GM12878 (cell line): ENCODE measurements at regions not wholly inside any gene's neighbourhood (a gene's known extent, or its start where the extent isn't known, plus 50 kb on each side); places are given as distances from the start of the nearest gene placed in this dataset.

Source experiments
- ATAC-seq: fragments of 200-7000 bp; cut with Tn5 transposase; 3 replicates; pipeline ENCODE4 v1.9.1; 2020; ENCODE audit warnings: mild to moderate bottlenecking, moderate library complexity
- BruUV-seq: library from RNA; stranded (reverse); fragments of 400-500 nt; replicated peaks from 2 replicates; lab custom pipeline; 2021; lab: Mats Ljungman, UMichigan
- CTCF ChIA-PET: fragments of 300-600 bp; sonication (Branson Sonifier 250); formaldehyde crosslinking; extraction: SDS; loops from one replicate; lab custom pipeline; 2021; ENCODE audit warnings: inconsistent platforms; lab: Yijun Ruan, JAX
- POLR2A ChIA-PET: fragments of 350-600 bp; formaldehyde crosslinking; extraction: SDS; loops from one replicate; lab custom pipeline; 2021; ENCODE audit warnings: inconsistent platforms; lab: Charles Lee
- RAD21 ChIA-PET: fragments of 300-600 bp; sonication (Branson Sonifier 250); formaldehyde crosslinking; loops from one replicate; lab custom pipeline; 2023; ENCODE audit warnings: antibody characterized with exemption; ENCODE audit not compliant: unreplicated experiment; lab: Charles Lee
- SMC1A ChIA-PET: fragments of 300-600 bp; sonication (Branson Sonifier 250); formaldehyde crosslinking; loops from one replicate; lab custom pipeline; 2023; ENCODE audit not compliant: unreplicated experiment, uncharacterized antibody; lab: Charles Lee
- DNase-seq: peaks from one replicate; pipeline ENCODE4 v3.0.0-alpha.2; 2011; ENCODE audit warnings: low read depth, low spot score
- FAIRE-seq: peaks from 3 replicates; lab custom pipeline; 2011; peaks lifted over from hg19 to GRCh38; lab: Jason Lieb, UNC
- H2AFZ ChIP-seq: 2 replicates; pipeline ENCODE4 v1.6.0; 2011; ENCODE audit warnings: low read depth, low read length, control low read depth; ENCODE audit not compliant: control insufficient read depth
- H3K27ac ChIP-seq: 2 replicates; pipeline ENCODE4 v1.5.1; 2011; ENCODE audit warnings: control low read depth; ENCODE audit not compliant: control insufficient read depth, insufficient read depth
- H3K27me3 ChIP-seq, 2 experiments: replicated peaks in 1 of 2; 2 replicates each; pipeline versions ENCODE4 v1.6.0 to v1.6.1; 2011; ENCODE audit warnings: low read length in 1 of 2; ENCODE audit not compliant: control insufficient read depth in 2 of 2, insufficient read depth in 2 of 2
- H3K36me3 ChIP-seq, 2 experiments: 2 replicates each; pipeline ENCODE4 v1.5.1; 2011; ENCODE audit warnings: low read length in 1 of 2; ENCODE audit not compliant: control insufficient read depth in 2 of 2, insufficient read depth in 2 of 2
- H3K4me1 ChIP-seq: 2 replicates; pipeline ENCODE4 v1.6.1; 2011; ENCODE audit warnings: mild to moderate bottlenecking, low read length, moderate library complexity, mixed read lengths; ENCODE audit not compliant: control insufficient read depth, insufficient read depth
- H3K4me2 ChIP-seq: 2 replicates; pipeline ENCODE4 v1.6.0; 2011; ENCODE audit warnings: control low read depth; ENCODE audit not compliant: control insufficient read depth, insufficient read depth
- H3K4me3 ChIP-seq: fragments of 200-600 bp; sonication (generic); 2 replicates; pipeline ENCODE4 v1.5.1; 2016
- H3K79me2 ChIP-seq: 2 replicates; pipeline ENCODE4 v1.6.0; 2011; ENCODE audit warnings: low read length; ENCODE audit not compliant: control insufficient read depth, insufficient read depth
- H3K9ac ChIP-seq: 2 replicates; pipeline ENCODE4 v1.8.0; 2011; ENCODE audit warnings: low read length, control low read depth, mixed read lengths; ENCODE audit not compliant: control insufficient read depth, insufficient read depth
- H3K9me3 ChIP-seq: replicated peaks from 3 replicates; pipeline ENCODE4 v1.5.1; 2011; ENCODE audit warnings: mild to moderate bottlenecking, low read length; ENCODE audit not compliant: control insufficient read depth, insufficient read depth
- H4K20me1 ChIP-seq: 2 replicates; pipeline ENCODE4 v1.6.0; 2011; ENCODE audit not compliant: control insufficient read depth, insufficient read depth
- HDAC6 ChIP-seq: fragments of 200-600 bp; sonication (generic); IDR thresholded peaks from one replicate; pipeline ENCODE4 v1.8.0; 2017; ENCODE audit warnings: antibody characterized with exemption; ENCODE audit not compliant: unreplicated experiment
- LARP7 ChIP-seq: fragments of 450-650 bp; IDR thresholded peaks from 2 replicates; pipeline ENCODE4 v1.6.1; 2017; ENCODE audit warnings: mild to moderate bottlenecking
- NFIC ChIP-seq: IDR thresholded peaks from 2 replicates; pipeline ENCODE4 v1.6.1; 2012; ENCODE audit warnings: low read depth, mild to moderate bottlenecking, inconsistent platforms, low read length, moderate library complexity
- NRF1 ChIP-seq: conservative IDR thresholded peaks from 2 replicates; pipeline ENCODE4 v1.6.1; 2011; ENCODE audit warnings: mild to moderate bottlenecking, low read depth, low read length, improper control_type of control experiment
- REST ChIP-seq: IDR thresholded peaks from 2 replicates; pipeline ENCODE4 v1.6.1; 2012; ENCODE audit warnings: mild to moderate bottlenecking, low read depth, low read length
- SRF ChIP-seq, 2 experiments: IDR thresholded peaks; 2 replicates each; pipeline ENCODE4 v1.6.1; 2011; ENCODE audit warnings: low read depth in 2 of 2, low read length in 2 of 2, mild to moderate bottlenecking in 1 of 2, moderate library complexity in 1 of 2
- WGBS: methylation state at CpG from one replicate; pipeline ENCODE4 v1.1.6; 2016; ENCODE audit warnings: low lambda C conversion rate; ENCODE audit not compliant: insufficient replicate concordance, insufficient coverage; ENCODE audit errors: missing lambda C conversion rate; 5-methylcytosine and 5-hydroxymethylcytosine counted together
- in situ Hi-C: fragments of 300-500 bp; cut with MboI; formaldehyde crosslinking; loops from 9 replicates; pipeline ENCODE4 v1.14.3; 2018; ENCODE audit warnings: mixed read lengths
- intact Hi-C: fragments of 100-400 bp; cut with micrococcal nuclease; formaldehyde crosslinking; loops from one replicate; pipeline ENCODE4 v1.14.2; 2022; ENCODE audit not compliant: unreplicated experiment

DNA sequence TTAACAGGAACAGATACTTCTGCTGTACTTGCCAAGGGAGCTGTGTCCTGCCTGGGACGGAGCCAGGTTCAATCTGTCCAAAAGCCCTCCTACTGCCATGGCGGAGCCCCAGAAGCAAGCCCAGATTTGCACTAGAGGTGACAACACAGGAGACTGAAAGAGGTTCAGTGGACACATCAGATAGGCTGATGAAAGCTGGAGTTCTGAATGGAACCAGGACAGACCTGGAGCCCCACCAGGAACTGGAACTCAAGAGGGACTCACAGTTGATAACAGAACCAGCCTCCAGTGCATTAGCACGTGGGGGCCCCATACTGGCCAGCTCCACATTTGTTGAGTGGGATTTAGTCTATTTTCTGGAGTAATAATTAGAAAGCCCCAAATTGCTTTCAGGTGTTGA is 315.5 kb downstream of the ARRDC4 start:
- ChIA-PET SMC1A (no interaction called here), CTCF (no interaction called here), POLR2A (no interaction called here), RAD21 (no interaction called here)
- Histone ChIP-seq H3K4me3 (no peak overlapping the region), H3K9ac (no peak overlapping the region), H3K9me3 (no peaks in the 10 kb centered on the region), H3K36me3 (no peaks in the 10 kb centered on the region), H3K4me1 (no peaks in the 10 kb centered on the region), H3K27ac (no peak overlapping the region), H3K4me2 (no peak overlapping the region), H3K79me2 (no peaks in the 10 kb centered on the region), H2AFZ (no peak overlapping the region), H3K27me3 (no peaks in the 10 kb centered on the region), H4K20me1 (no peaks in the 10 kb centered on the region)
- DNase-seq (no peak), ATAC-seq (no peak), FAIRE-seq (no peak)
- 24% methylated on average over 3 of the region's 3 CpGs for WGBS
- intact Hi-C loops = no loop called here
- in situ Hi-C loops = no loop called here
- TF ChIP-seq NRF1 = no peak
- TF ChIP-seq NFIC = no peak
- no peak for TF ChIP-seq REST
- TF ChIP-seq SRF (IDR thresholded peaks at IDR 0.05; ENCODE audit: low read depth in 2 of 2, low read length in 2 of 2) = no peak
- TF ChIP-seq LARP7 = no peak
- no peak for TF ChIP-seq HDAC6
- no TSS peak for BruUV-seq
